Caco-2 (cell line): ENCODE measurements at regions not wholly inside any gene's neighbourhood (a gene's known extent, or its start where the extent isn't known, plus 50 kb on each side); places are given as distances from the start of the nearest gene placed in this dataset.

ENCODE experiments used
- BruUV-seq: library from RNA; stranded (reverse); fragments of 400-500 nt; replicated peaks from 2 replicates; lab custom pipeline; 2021; lab: Mats Ljungman, UMichigan
- CTCF ChIA-PET: fragments of 300-600 bp; sonication (Branson Sonifier 250); formaldehyde crosslinking; loops from one replicate; lab custom pipeline; 2022; ENCODE audit warnings: antibody characterized with exemption; lab: Charles Lee
- POLR2A ChIA-PET: fragments of 300-600 bp; sonication (Branson Sonifier 250); formaldehyde crosslinking; loops from one replicate; lab custom pipeline; 2022; ENCODE audit warnings: antibody characterized with exemption; lab: Charles Lee
- DNase-seq, 2 experiments: peaks; one replicate each; pipeline versions ENCODE4 v3.0.0 to v3.0.0-alpha.2; 2020 to 2022
- H3K27me3 ChIP-seq: replicated peaks from 2 replicates; pipeline ENCODE4 v1.6.0; 2011; ENCODE audit warnings: low read length; ENCODE audit not compliant: control insufficient read depth, insufficient read depth
- H3K36me3 ChIP-seq: 2 replicates; pipeline ENCODE4 v1.5.1; 2011; ENCODE audit warnings: low read length; ENCODE audit not compliant: control insufficient read depth, insufficient read depth
- H3K4me1 ChIP-seq: fragments of 250-450 bp; sonication (Bioruptor Pico); 2 replicates; pipeline ENCODE4 v1.5.1; 2020; ENCODE audit warnings: mild to moderate bottlenecking
- H3K4me3 ChIP-seq: 2 replicates; pipeline ENCODE4 v1.5.1; 2011; ENCODE audit warnings: low read depth, mild to moderate bottlenecking, control low read depth, low read length
- H3K9me3 ChIP-seq: fragments of 250-450 bp; sonication (Bioruptor Pico); 2 replicates; pipeline ENCODE4 v1.5.1; 2020; ENCODE audit warnings: mild to moderate bottlenecking, moderate library complexity
- H3K27ac Mint-ChIP-seq: one replicate; pipeline ENCODE4 v1.8.0; 2022; ENCODE audit warnings: mixed read lengths; ENCODE audit not compliant: unreplicated experiment
- H3K27me3 Mint-ChIP-seq: one replicate; pipeline ENCODE4 v1.8.0; 2022; ENCODE audit warnings: mixed read lengths; ENCODE audit not compliant: insufficient read depth, unreplicated experiment
- H3K36me3 Mint-ChIP-seq: one replicate; pipeline ENCODE4 v1.8.0; 2022; ENCODE audit warnings: mild to moderate bottlenecking, mixed read lengths; ENCODE audit not compliant: insufficient read depth, unreplicated experiment
- H3K4me1 Mint-ChIP-seq: one replicate; pipeline ENCODE4 v1.8.0; 2022; ENCODE audit warnings: low read depth, mixed read lengths; ENCODE audit not compliant: unreplicated experiment
- H3K4me3 Mint-ChIP-seq: one replicate; pipeline ENCODE4 v1.8.0; 2022; ENCODE audit warnings: mild to moderate bottlenecking, moderate library complexity, mixed read lengths; ENCODE audit not compliant: unreplicated experiment
- H3K9me3 Mint-ChIP-seq: one replicate; pipeline ENCODE4 v1.8.0; 2022; ENCODE audit warnings: mixed read lengths; ENCODE audit not compliant: unreplicated experiment
- intact Hi-C: fragments of 100-400 bp; cut with micrococcal nuclease; formaldehyde crosslinking; loops from one replicate; pipeline ENCODE4 v1.10.0; 2022; ENCODE audit not compliant: unreplicated experiment
- TF ChIP-seq, protein P1 (sequence below), 2 experiments: fragments of 200-600 bp in 1 of 2; IDR thresholded peaks; 1 replicate in 1 of 2; 2 replicates in 1 of 2; pipeline versions ENCODE4 v1.5.1 to v1.8.0; 2011 to 2022; ENCODE audit warnings: antibody characterized with exemption in 1 of 2, control low read depth in 1 of 2, inconsistent platforms in 1 of 2, low read depth in 1 of 2, low read length in 1 of 2, mild to moderate bottlenecking in 1 of 2, moderate library complexity in 1 of 2; ENCODE audit not compliant: insufficient read depth in 1 of 2, severe bottlenecking in 1 of 2, unreplicated experiment in 1 of 2

DNA sequence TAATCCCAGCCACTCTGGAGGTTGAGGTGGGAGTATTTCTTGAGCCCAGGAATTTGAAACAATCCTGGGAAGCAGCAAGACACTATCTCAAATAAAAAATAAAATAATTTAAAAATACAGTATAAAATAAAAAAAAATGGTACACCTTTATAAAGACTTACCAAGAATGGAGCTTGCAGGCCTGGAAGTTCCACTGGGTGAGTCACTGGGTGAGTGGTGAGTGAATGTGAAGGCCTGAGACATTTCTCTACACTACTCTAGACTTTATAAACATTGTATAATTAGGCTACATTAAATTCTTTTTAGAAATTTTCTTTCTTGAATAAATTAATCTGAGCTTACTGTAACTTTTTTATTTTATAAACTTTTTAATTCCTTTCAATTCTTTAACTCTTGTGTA is 609.1 kb upstream of the BCHE start:
- Histone ChIP-seq H3K9me3 (no peaks in the 10 kb centered on the region), H3K4me1 (peaks cover 15% of the 10 kb centered on the region; the same call in 1 of the 2 replicates), H3K27me3 (no peaks in the 10 kb centered on the region), H3K36me3 (no peaks in the 10 kb centered on the region), H3K4me3 (no peak overlapping the region)
- ChIA-PET CTCF (no interaction called here), POLR2A (no interaction called here)
- Mint-ChIP-seq H3K27me3 (no peaks in the 10 kb centered on the region), H3K4me3 (no peak overlapping the region), H3K36me3 (no peaks in the 10 kb centered on the region), H3K27ac (no peak overlapping the region), H3K4me1 (peaks cover 8% of the 10 kb centered on the region), H3K9me3 (no peaks in the 10 kb centered on the region)
- no peak for DNase-seq
- BruUV-seq: no TSS peak
- TF ChIP-seq, protein P1, sequence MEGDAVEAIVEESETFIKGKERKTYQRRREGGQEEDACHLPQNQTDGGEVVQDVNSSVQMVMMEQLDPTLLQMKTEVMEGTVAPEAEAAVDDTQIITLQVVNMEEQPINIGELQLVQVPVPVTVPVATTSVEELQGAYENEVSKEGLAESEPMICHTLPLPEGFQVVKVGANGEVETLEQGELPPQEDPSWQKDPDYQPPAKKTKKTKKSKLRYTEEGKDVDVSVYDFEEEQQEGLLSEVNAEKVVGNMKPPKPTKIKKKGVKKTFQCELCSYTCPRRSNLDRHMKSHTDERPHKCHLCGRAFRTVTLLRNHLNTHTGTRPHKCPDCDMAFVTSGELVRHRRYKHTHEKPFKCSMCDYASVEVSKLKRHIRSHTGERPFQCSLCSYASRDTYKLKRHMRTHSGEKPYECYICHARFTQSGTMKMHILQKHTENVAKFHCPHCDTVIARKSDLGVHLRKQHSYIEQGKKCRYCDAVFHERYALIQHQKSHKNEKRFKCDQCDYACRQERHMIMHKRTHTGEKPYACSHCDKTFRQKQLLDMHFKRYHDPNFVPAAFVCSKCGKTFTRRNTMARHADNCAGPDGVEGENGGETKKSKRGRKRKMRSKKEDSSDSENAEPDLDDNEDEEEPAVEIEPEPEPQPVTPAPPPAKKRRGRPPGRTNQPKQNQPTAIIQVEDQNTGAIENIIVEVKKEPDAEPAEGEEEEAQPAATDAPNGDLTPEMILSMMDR (IDR thresholded peaks at IDR 0.05; ENCODE audit: insufficient read depth in 1 of 2, low read depth in 1 of 2, low read length in 1 of 2, severe bottlenecking in 1 of 2, unreplicated experiment in 1 of 2): no peak
- intact Hi-C loops: loop anchor here (2.0 kb wide), 1 partner anchor 105 kb away; no protein-coding TSS in a partner anchor

DNA sequence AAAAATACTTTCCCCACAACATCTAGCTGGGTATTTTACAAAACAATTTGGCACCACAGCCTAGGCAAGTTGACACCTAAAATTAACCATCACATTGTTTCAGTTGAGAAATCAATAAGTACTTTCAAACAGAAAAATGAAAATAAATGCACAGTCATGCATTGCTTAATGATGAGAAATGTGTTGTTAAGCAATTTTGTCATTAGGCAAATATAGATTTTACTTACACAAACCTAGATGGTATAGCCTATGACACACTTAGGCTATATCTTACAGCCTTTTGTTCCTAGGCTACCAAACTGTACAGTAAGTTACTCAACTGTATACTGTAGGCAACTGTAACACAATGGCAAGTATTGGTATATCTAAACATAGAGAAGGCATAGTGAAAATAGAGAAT is 608.6 kb upstream of the BCHE start:
- no peak for DNase-seq
- Histone ChIP-seq H3K36me3 (no peaks in the 10 kb centered on the region), H3K4me3 (no peak overlapping the region), H3K9me3 (no peaks in the 10 kb centered on the region), H3K27me3 (no peaks in the 10 kb centered on the region), H3K4me1 (peaks cover 15% of the 10 kb centered on the region; the same call in 1 of the 2 replicates)
- POLR2A ChIA-PET: no interaction called here
- H3K27me3 Mint-ChIP-seq: no peaks in the 10 kb centered on the region
- no peaks in the 10 kb centered on the region for H3K36me3 Mint-ChIP-seq
- TF ChIP-seq, protein P1 (IDR thresholded peaks at IDR 0.05; ENCODE audit: insufficient read depth in 1 of 2, low read depth in 1 of 2, low read length in 1 of 2, severe bottlenecking in 1 of 2, unreplicated experiment in 1 of 2): no peak
- BruUV-seq: no TSS peak
- H3K4me3 Mint-ChIP-seq: no peak overlapping the region
- intact Hi-C loops: loop anchor here (2.0 kb wide), 1 partner anchor 105 kb away; no protein-coding TSS in a partner anchor
- CTCF ChIA-PET: no interaction called here
- H3K4me1 Mint-ChIP-seq: peaks cover 8% of the 10 kb centered on the region
- H3K9me3 Mint-ChIP-seq: no peaks in the 10 kb centered on the region
- no peak overlapping the region for H3K27ac Mint-ChIP-seq

DNA sequence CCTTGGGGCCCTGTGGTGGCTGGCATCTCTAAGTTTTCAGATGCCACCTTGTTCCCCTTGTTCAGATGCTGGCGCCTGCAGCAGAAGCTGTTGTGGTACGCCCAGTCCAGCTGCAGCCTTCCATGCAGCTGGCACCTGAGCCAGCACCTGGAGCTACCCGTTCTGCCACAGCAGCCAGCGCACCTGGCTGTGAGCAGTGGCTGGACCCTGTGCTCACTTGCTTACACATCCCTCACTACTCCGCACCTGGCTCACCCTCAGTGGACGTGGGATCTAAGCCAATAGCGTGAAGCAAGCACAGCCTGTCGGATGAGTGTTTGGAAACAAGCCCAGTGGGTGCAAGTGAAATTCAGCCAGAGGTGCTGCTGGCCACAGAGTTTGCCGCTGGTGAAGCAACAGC is 607.5 kb upstream of the BCHE start:
- BruUV-seq: no TSS peak
- no peaks in the 10 kb centered on the region for H3K9me3 ChIP-seq
- H3K36me3 ChIP-seq: no peaks in the 10 kb centered on the region
- no peak overlapping the region for H3K4me3 ChIP-seq
- Mint-ChIP-seq H3K27me3 (no peaks in the 10 kb centered on the region), H3K4me1 (peaks cover 8% of the 10 kb centered on the region), H3K27ac (no peak overlapping the region), H3K9me3 (no peaks in the 10 kb centered on the region), H3K36me3 (no peaks in the 10 kb centered on the region), H3K4me3 (no peak overlapping the region)
- intact Hi-C loops: no loop called here
- no peaks in the 10 kb centered on the region for H3K27me3 ChIP-seq
- TF ChIP-seq, protein P1 (IDR thresholded peaks at IDR 0.05; ENCODE audit: insufficient read depth in 1 of 2, low read depth in 1 of 2, low read length in 1 of 2, severe bottlenecking in 1 of 2, unreplicated experiment in 1 of 2): no peak
- peaks cover 15% of the 10 kb centered on the region; the same call in 1 of the 2 replicates for H3K4me1 ChIP-seq
- ChIA-PET POLR2A (no interaction called here), CTCF (no interaction called here)
- no peak for DNase-seq
